ENCODE measurements at regions not wholly inside any gene's neighbourhood (a gene's known extent, or its start where the extent isn't known, plus 50 kb on each side); places are given as distances from the start of the nearest gene placed in this dataset.

- no peaks in the 10 kb centered on the region for H3K27me3 ChIP-seq (ENCODE audit: insufficient read depth, low read length)
- no peaks in the 10 kb centered on the region for H3K9me3 ChIP-seq (ENCODE audit: low read depth, low read length)
- no peaks in the 10 kb centered on the region for H4K20me1 ChIP-seq (ENCODE audit: insufficient read depth, low read length)
- H3K36me3 ChIP-seq (ENCODE audit: insufficient read depth, low read length): no peaks in the 10 kb centered on the region
- H3K4me2 ChIP-seq (ENCODE audit: insufficient read depth, low read length): no peak overlapping the region
- H2AFZ ChIP-seq (ENCODE audit: low read length): no peak overlapping the region
- TF ChIP-seq CTCF (IDR thresholded peaks at IDR 0.05; ENCODE audit: extremely low read depth, low read depth, low read length): no peak
- no peak overlapping the region for H3K27ac ChIP-seq (ENCODE audit: low read depth, low read length)
- no peaks in the 10 kb centered on the region for H3K79me2 ChIP-seq (ENCODE audit: insufficient read depth, low read length)
- H3K4me1 ChIP-seq (ENCODE audit: insufficient read depth, low read length): no peaks in the 10 kb centered on the region
- H3K4me3 ChIP-seq (ENCODE audit: insufficient read depth, low read length): no peak overlapping the region
- DNase-seq (ENCODE audit: insufficient read length, low spot score, missing footprints): no peak
Measured at GRCh38 chr1:163609858-163610257, 288.1 kb downstream of the NUF2 start.

- Histone ChIP-seq H3K27me3 (ENCODE audit: insufficient read depth, low read length) (no peaks in the 10 kb centered on the region), H3K27ac (ENCODE audit: low read depth, low read length) (no peak overlapping the region), H2AFZ (ENCODE audit: low read length) (no peak overlapping the region), H3K4me1 (ENCODE audit: insufficient read depth, low read length) (no peaks in the 10 kb centered on the region), H4K20me1 (ENCODE audit: insufficient read depth, low read length) (no peaks in the 10 kb centered on the region), H3K4me3 (ENCODE audit: insufficient read depth, low read length) (no peak overlapping the region), H3K36me3 (ENCODE audit: insufficient read depth, low read length) (no peaks in the 10 kb centered on the region), H3K9me3 (ENCODE audit: low read depth, low read length) (no peaks in the 10 kb centered on the region), H3K79me2 (ENCODE audit: insufficient read depth, low read length) (no peaks in the 10 kb centered on the region), H3K4me2 (ENCODE audit: insufficient read depth, low read length) (no peak overlapping the region)
- no peak for TF ChIP-seq CTCF (IDR thresholded peaks at IDR 0.05; ENCODE audit: extremely low read depth, low read depth, low read length)
- DNase-seq (ENCODE audit: insufficient read length, low spot score, missing footprints): no peak
Measured at GRCh38 chr1:163610486-163610885, 288.7 kb downstream of the NUF2 start.

GRCh38 chr1:163614361-163614760 is 292.6 kb downstream of the NUF2 start:
- Histone ChIP-seq H3K9me3 (ENCODE audit: low read depth, low read length) (no peaks in the 10 kb centered on the region), H3K79me2 (ENCODE audit: insufficient read depth, low read length) (no peaks in the 10 kb centered on the region), H3K36me3 (ENCODE audit: insufficient read depth, low read length) (no peaks in the 10 kb centered on the region), H3K27me3 (ENCODE audit: insufficient read depth, low read length) (no peaks in the 10 kb centered on the region), H2AFZ (ENCODE audit: low read length) (no peak overlapping the region), H3K4me3 (ENCODE audit: insufficient read depth, low read length) (no peak overlapping the region), H4K20me1 (ENCODE audit: insufficient read depth, low read length) (no peaks in the 10 kb centered on the region), H3K4me1 (ENCODE audit: insufficient read depth, low read length) (no peaks in the 10 kb centered on the region), H3K4me2 (ENCODE audit: insufficient read depth, low read length) (no peak overlapping the region), H3K27ac (ENCODE audit: low read depth, low read length) (no peak overlapping the region)
- no peak for TF ChIP-seq CTCF (IDR thresholded peaks at IDR 0.05; ENCODE audit: extremely low read depth, low read depth, low read length)
- no peak for DNase-seq (ENCODE audit: insufficient read length, low spot score, missing footprints)

- Histone ChIP-seq H3K27me3 (ENCODE audit: insufficient read depth, low read length) (no peaks in the 10 kb centered on the region), H4K20me1 (ENCODE audit: insufficient read depth, low read length) (no peaks in the 10 kb centered on the region), H3K4me2 (ENCODE audit: insufficient read depth, low read length) (no peak overlapping the region), H3K9me3 (ENCODE audit: low read depth, low read length) (peaks cover 3% of the 10 kb centered on the region), H3K4me3 (ENCODE audit: insufficient read depth, low read length) (no peak overlapping the region), H3K4me1 (ENCODE audit: insufficient read depth, low read length) (no peaks in the 10 kb centered on the region), H2AFZ (ENCODE audit: low read length) (no peak overlapping the region), H3K27ac (ENCODE audit: low read depth, low read length) (no peak overlapping the region), H3K79me2 (ENCODE audit: insufficient read depth, low read length) (no peaks in the 10 kb centered on the region), H3K36me3 (ENCODE audit: insufficient read depth, low read length) (no peaks in the 10 kb centered on the region)
- no peak for DNase-seq (ENCODE audit: insufficient read length, low spot score, missing footprints)
- TF ChIP-seq CTCF (IDR thresholded peaks at IDR 0.05; ENCODE audit: extremely low read depth, low read depth, low read length): no peak
Measured at GRCh38 chr1:163628034-163628773, 306.4 kb downstream of the NUF2 start.
